Liver (tissue), 8 donors: ENCODE measurements at regions not wholly inside any gene's neighbourhood (a gene's known extent, or its start where the extent isn't known, plus 50 kb on each side); places are given as distances from the start of the nearest gene placed in this dataset.
A peak's percentile ranks its signal among the peaks of the same experiment; 100 is the strongest.

Source experiments
- DNase-seq: peaks from one replicate; pipeline ENCODE4 v3.0.0-alpha.2; 2017; ENCODE audit warnings: low spot score
- H3K27ac ChIP-seq, 2 donors: one replicate each; pipeline ENCODE4 v1.7.0; 2013; ENCODE audit warnings: inconsistent platforms in 2 of 2, low read length in 2 of 2, control low read depth in 1 of 2, low read depth in 1 of 2, mild to moderate bottlenecking in 1 of 2
- H3K27me3 ChIP-seq, 4 donors: one replicate each; pipeline versions ENCODE4 v1.6.1 to v1.7.0; 2013; ENCODE audit warnings: low read length in 3 of 4, inconsistent platforms in 1 of 4, mild to moderate bottlenecking in 1 of 4, moderate library complexity in 1 of 4; ENCODE audit not compliant: control insufficient read depth in 4 of 4, insufficient read depth in 4 of 4
- H3K36me3 ChIP-seq, 4 donors: one replicate each; pipeline versions ENCODE4 v1.6.1 to v1.7.0; 2013; ENCODE audit warnings: low read length in 3 of 4, mild to moderate bottlenecking in 3 of 4, low read depth in 1 of 4, moderate library complexity in 1 of 4; ENCODE audit not compliant: control insufficient read depth in 4 of 4, insufficient read depth in 3 of 4
- H3K4me1 ChIP-seq, 4 donors: one replicate each; pipeline versions ENCODE4 v1.6.1 to v1.7.0; 2013; ENCODE audit warnings: low read length in 3 of 4, mild to moderate bottlenecking in 3 of 4, moderate library complexity in 1 of 4; ENCODE audit not compliant: control insufficient read depth in 4 of 4, insufficient read depth in 4 of 4
- H3K4me3 ChIP-seq, 3 donors: one replicate each; pipeline versions ENCODE4 v1.6.1 to v1.7.0; 2013; ENCODE audit warnings: low read length in 3 of 3, control low read depth in 1 of 3, low read depth in 1 of 3, mild to moderate bottlenecking in 1 of 3
- H3K9ac ChIP-seq, 2 donors: one replicate each; pipeline ENCODE4 v1.7.0; 2013; ENCODE audit warnings: low read length in 2 of 2, mild to moderate bottlenecking in 2 of 2, moderate library complexity in 2 of 2, control low read depth in 1 of 2, low read depth in 1 of 2
- H3K9me3 ChIP-seq, 4 donors: one replicate each; pipeline versions ENCODE4 v1.6.1 to v1.7.0; 2013; ENCODE audit warnings: low read length in 3 of 4; ENCODE audit not compliant: control insufficient read depth in 4 of 4
- ATF3 ChIP-seq: IDR thresholded peaks from 2 replicates; pipeline ENCODE4 v1.6.1; 2016; ENCODE audit warnings: antibody characterized with exemption
- CTCF ChIP-seq: fragments of 150-350 bp; IDR thresholded peaks from 2 replicates; pipeline ENCODE4 v1.5.1; 2017; ENCODE audit warnings: improper control_type of control experiment, low read depth, low read length; ENCODE audit not compliant: missing input control
- EGR1 ChIP-seq, 2 donors: IDR thresholded peaks; 2 replicates each; pipeline ENCODE4 v1.6.1; 2016 to 2018; ENCODE audit warnings: antibody characterized with exemption in 2 of 2, low read depth in 2 of 2
- FOXA1 ChIP-seq: IDR thresholded peaks from 2 replicates; pipeline ENCODE4 v1.6.1; 2016; ENCODE audit warnings: antibody characterized with exemption
- FOXA2 ChIP-seq: IDR thresholded peaks from 2 replicates; pipeline ENCODE4 v1.6.1; 2016; ENCODE audit warnings: antibody characterized with exemption
- GABPA ChIP-seq, 2 donors: IDR thresholded peaks in 1 of 2; conservative IDR thresholded peaks in 1 of 2; 2 replicates each; pipeline ENCODE4 v1.6.1; 2016; ENCODE audit warnings: antibody characterized with exemption in 2 of 2, mild to moderate bottlenecking in 1 of 2, moderate library complexity in 1 of 2
- HNF4A ChIP-seq, 2 donors: conservative IDR thresholded peaks; 2 replicates each; pipeline ENCODE4 v1.6.1; 2016; ENCODE audit warnings: antibody characterized with exemption in 2 of 2, mild to moderate bottlenecking in 2 of 2
- HNF4G ChIP-seq: IDR thresholded peaks from 2 replicates; pipeline ENCODE4 v1.6.1; 2016; ENCODE audit warnings: antibody characterized with exemption
- JUND ChIP-seq, 2 donors: IDR thresholded peaks; 2 replicates each; pipeline ENCODE4 v1.6.1; 2016; ENCODE audit warnings: antibody characterized with exemption in 2 of 2
- MAX ChIP-seq: IDR thresholded peaks from 2 replicates; pipeline ENCODE4 v1.6.1; 2016; ENCODE audit warnings: antibody characterized with exemption
- NR2F2 ChIP-seq: IDR thresholded peaks from 2 replicates; pipeline ENCODE4 v1.6.1; 2016; ENCODE audit warnings: antibody characterized with exemption
- RAD21 ChIP-seq, 2 donors: IDR thresholded peaks; 2 replicates each; pipeline ENCODE4 v1.6.1; 2016; ENCODE audit warnings: antibody characterized with exemption in 2 of 2, mild to moderate bottlenecking in 2 of 2
- REST ChIP-seq: IDR thresholded peaks from 2 replicates; pipeline ENCODE4 v1.6.1; 2016; ENCODE audit warnings: antibody characterized with exemption, mild to moderate bottlenecking
- RXRA ChIP-seq, 2 donors: IDR thresholded peaks; 2 replicates each; pipeline ENCODE4 v1.6.1; 2017 to 2018; ENCODE audit warnings: antibody characterized with exemption in 2 of 2, mild to moderate bottlenecking in 1 of 2
- SP1 ChIP-seq: IDR thresholded peaks from 2 replicates; pipeline ENCODE4 v1.6.1; 2018; ENCODE audit warnings: antibody characterized with exemption, mild to moderate bottlenecking
- TAF1 ChIP-seq: conservative IDR thresholded peaks from 2 replicates; pipeline ENCODE4 v1.6.1; 2016; ENCODE audit warnings: antibody characterized with exemption, mild to moderate bottlenecking
- YY1 ChIP-seq: IDR thresholded peaks from 2 replicates; pipeline ENCODE4 v1.6.1; 2016; ENCODE audit warnings: antibody characterized with exemption, mild to moderate bottlenecking
- ZBTB33 ChIP-seq: IDR thresholded peaks from 2 replicates; pipeline ENCODE4 v1.6.1; 2016; ENCODE audit warnings: antibody characterized with exemption
- WGBS: extraction: QIAGEN DNeasy Blood & Tissue Kit; methylation state at CpG from one replicate; pipeline ENCODE4 v1.1.7; 2013; 5-methylcytosine and 5-hydroxymethylcytosine counted together
- donor health status: healthy.
- donor health status: healthy.
- donor health status: healthy.
- donor health status: healthy.
- donor health status: healthy.

- H3K27me3 ChIP-seq, result peaks cover 0 to 3% (median 0%) of the 10 kb centered on the region in 4 donors
- TF ChIP-seq FOXA2 (no peak), YY1 (no peak), ZBTB33 (no peak), JUND (IDR thresholded peaks at IDR 0.05) (no peak), HNF4A (conservative IDR thresholded peaks at IDR 0.05) (no peak), NR2F2 (no peak), RAD21 (IDR thresholded peaks at IDR 0.05) (no peak), HNF4G (no peak), SP1 (no peak), ATF3 (no peak), FOXA1 (no peak), MAX (no peak), TAF1 (no peak), REST (no peak), CTCF (no peak), RXRA (IDR thresholded peaks at IDR 0.05) (no peak), GABPA (IDR thresholded peaks at IDR 0.05 in 1 of 2, conservative IDR thresholded peaks at IDR 0.05 in 1 of 2) (no peak)
- DNase-seq, result peak; percentile 22
- H3K27ac ChIP-seq, result no peak overlapping the region
- H3K4me1 ChIP-seq, result no peaks in the 10 kb centered on the region
- H3K4me3 ChIP-seq, result no peak overlapping the region
- H3K9ac ChIP-seq, result no peak overlapping the region
- no peaks in the 10 kb centered on the region for H3K36me3 ChIP-seq
- whole genome bisulfite sequencing, result 90% methylated on average over 4 of the region's 4 CpGs
- H3K9me3 ChIP-seq, result no peaks in the 10 kb centered on the region
These were observed 52.8 kb upstream of the STUM start for GRCh38 chr1:226495716-226496115.

GRCh38 chr1:226496453-226497015 lies 52.0 kb upstream of the STUM start:
- Histone ChIP-seq H3K27me3 (peaks cover 0 to 3% (median 0%) of the 10 kb centered on the region in 4 donors), H3K36me3 (no peaks in the 10 kb centered on the region), H3K4me1 (no peaks in the 10 kb centered on the region), H3K27ac (no peak overlapping the region), H3K9ac (no peak overlapping the region), H3K9me3 (no peaks in the 10 kb centered on the region), H3K4me3 (no peak overlapping the region)
- TF ChIP-seq HNF4A (conservative IDR thresholded peaks at IDR 0.05), result no peak
- TF ChIP-seq JUND (IDR thresholded peaks at IDR 0.05), result no peak
- no peak for TF ChIP-seq FOXA2
- no peak for TF ChIP-seq ATF3
- no peak for TF ChIP-seq SP1
- no peak for TF ChIP-seq TAF1
- TF ChIP-seq EGR1 (IDR thresholded peaks at IDR 0.05; ENCODE audit: low read depth in 2 of 2), result no peak
- no peak for TF ChIP-seq GABPA (IDR thresholded peaks at IDR 0.05 in 1 of 2, conservative IDR thresholded peaks at IDR 0.05 in 1 of 2)
- TF ChIP-seq RXRA (IDR thresholded peaks at IDR 0.05), result no peak
- TF ChIP-seq CTCF, result no peak
- no peak for TF ChIP-seq FOXA1
- no peak for TF ChIP-seq HNF4G
- DNase-seq, result peak; percentile 20
- 76% methylated on average over 7 of the region's 7 CpGs for WGBS
